Dendritic cell treated with granulocyte-macrophage colony-stimulating factor and Interleukin-4, amounts not matched to agents 40 ng/mL and 50 ng/mL, for 4 days (primary cell): ENCODE measurements at regions not wholly inside any gene's neighbourhood (a gene's known extent, or its start where the extent isn't known, plus 50 kb on each side); places are given as distances from the start of the nearest gene placed in this dataset.

Experiments
- H3K27ac Mint-ChIP-seq: one replicate; pipeline ENCODE4 v1.8.0; 2022; ENCODE audit warnings: mild to moderate bottlenecking, mixed read lengths
- H3K27me3 Mint-ChIP-seq: one replicate; pipeline ENCODE4 v1.8.0; 2022; ENCODE audit warnings: mild to moderate bottlenecking, mixed read lengths
- H3K36me3 Mint-ChIP-seq: one replicate; pipeline ENCODE4 v1.8.0; 2022; ENCODE audit warnings: low read depth, mixed read lengths
- H3K4me1 Mint-ChIP-seq: one replicate; pipeline ENCODE4 v1.8.0; 2022; ENCODE audit warnings: low read depth, mixed read lengths
- H3K4me3 Mint-ChIP-seq: one replicate; pipeline ENCODE4 v1.8.0; 2022; ENCODE audit warnings: mild to moderate bottlenecking, moderate library complexity, mixed read lengths
- H3K9me3 Mint-ChIP-seq: one replicate; pipeline ENCODE4 v1.8.0; 2022; ENCODE audit warnings: mixed read lengths
- intact Hi-C: fragments of 100-400 bp; cut with micrococcal nuclease; formaldehyde crosslinking; loops from one replicate; pipeline ENCODE4 v1.15.0; 2022

DNA sequence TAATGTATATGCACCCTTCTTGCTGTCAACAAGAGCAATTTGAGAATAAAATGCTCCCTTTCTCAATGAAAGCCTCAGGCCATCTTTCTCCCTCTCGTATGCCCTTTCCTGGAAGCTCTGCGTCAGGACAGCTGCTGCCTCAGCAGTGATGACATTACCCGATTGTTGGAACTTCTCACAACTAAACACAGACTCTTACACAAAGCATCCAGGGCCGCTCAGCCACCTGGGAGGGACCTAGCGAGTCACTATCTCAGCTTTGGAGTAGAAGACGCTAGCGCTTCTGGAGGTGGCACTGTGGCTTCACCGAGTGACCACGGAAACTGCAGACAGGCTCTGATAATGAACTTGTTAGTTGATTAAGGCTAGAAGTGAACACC, 153.2 kb upstream of the SOX1 start:
- intact Hi-C loops, result no loop called here
- Mint-ChIP-seq H3K4me1 (no peaks in the 10 kb centered on the region), H3K27me3 (no peaks in the 10 kb centered on the region), H3K9me3 (no peaks in the 10 kb centered on the region), H3K27ac (no peak overlapping the region), H3K36me3 (no peaks in the 10 kb centered on the region), H3K4me3 (no peak overlapping the region)

DNA sequence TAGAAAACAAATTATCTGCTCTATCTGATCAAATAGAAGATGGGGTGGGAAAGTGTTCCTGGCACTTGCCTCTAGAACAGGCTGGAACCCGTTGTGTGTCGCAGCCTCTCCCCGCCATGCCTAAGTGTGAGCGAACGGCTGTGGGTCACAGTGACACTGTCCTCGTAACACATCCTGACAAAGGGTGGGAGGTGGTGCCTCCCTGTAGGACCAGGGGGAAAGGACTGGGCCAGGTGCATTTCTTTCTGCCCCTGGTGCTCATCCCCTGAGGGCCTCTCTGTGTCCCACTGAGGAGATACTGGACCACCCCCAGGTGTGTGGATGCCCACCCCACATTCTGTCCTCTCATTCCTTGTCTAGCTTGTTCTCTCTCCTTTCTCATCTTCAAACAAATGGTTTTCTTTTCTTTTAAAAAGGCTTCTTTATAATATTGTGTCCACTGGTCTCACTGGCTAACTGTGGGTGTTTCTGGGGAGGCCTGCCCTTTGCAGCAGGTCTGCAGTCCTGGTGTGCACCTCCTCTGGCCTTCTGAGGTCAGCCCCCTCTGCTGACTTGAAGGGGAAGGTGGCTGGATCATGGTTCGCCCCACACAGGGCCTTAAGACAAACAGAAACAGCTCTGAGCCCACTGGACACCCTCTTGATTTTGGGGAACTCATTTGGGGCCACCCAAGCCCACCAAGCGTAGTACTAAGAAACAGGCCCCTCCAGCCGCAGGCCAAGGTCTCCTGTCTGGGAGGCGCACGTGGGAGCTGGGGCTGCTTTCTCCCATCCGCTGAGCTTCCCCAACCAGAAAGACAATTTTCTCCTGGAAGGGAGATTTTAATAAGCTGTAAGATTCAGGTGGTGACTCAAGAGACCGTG, 152.5 kb upstream of the SOX1 start:
- Mint-ChIP-seq H3K4me3 (no peak overlapping the region), H3K9me3 (no peaks in the 10 kb centered on the region), H3K4me1 (no peaks in the 10 kb centered on the region), H3K27me3 (no peaks in the 10 kb centered on the region), H3K36me3 (no peaks in the 10 kb centered on the region), H3K27ac (no peak overlapping the region)
- intact Hi-C loops, result no loop called here

DNA sequence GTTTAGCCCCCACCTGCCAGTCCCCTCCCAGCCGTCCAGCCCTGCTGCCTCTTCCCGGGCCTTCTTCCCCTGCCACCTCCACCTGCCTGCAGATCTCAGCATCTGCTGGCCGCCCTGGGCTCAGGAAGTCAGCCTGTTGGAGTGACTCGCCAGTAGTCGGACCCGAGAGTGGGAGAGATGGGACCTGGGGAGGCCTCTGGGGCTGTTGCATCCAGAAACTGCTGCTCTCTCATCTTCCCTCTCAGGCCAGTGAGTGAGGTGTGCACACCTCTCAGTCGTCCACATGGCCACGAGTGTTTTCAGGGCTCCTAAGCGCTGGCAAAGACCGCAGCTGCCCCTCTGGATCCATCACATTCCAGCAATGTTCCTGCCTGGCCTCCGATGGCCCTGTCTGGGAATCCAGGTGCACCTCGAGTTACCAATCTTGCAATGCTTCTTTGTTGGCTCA, 151.8 kb upstream of the SOX1 start:
- Mint-ChIP-seq H3K4me1 (no peaks in the 10 kb centered on the region), H3K4me3 (no peak overlapping the region), H3K27ac (no peak overlapping the region), H3K9me3 (no peaks in the 10 kb centered on the region), H3K27me3 (no peaks in the 10 kb centered on the region), H3K36me3 (no peaks in the 10 kb centered on the region)
- intact Hi-C loops, result no loop called here

DNA sequence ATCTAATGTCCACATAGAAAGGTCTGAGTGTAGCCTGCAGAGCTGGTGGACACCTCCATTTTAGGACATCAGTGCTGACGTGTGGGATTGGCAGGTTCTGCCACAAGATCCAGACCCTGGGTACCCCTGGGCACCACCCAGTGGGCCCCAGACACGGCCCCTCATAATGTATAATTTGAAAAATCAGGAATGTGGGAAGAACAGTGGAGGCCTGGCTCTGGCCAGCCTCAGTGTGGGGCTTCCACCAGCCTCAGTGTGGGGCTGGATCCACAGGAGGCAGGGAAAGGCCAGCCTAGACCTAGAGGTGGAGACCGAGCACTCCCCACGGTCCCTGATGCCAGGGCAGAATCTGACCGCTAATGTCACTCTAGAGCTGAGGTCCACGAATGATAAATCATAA, 150.7 kb upstream of the SOX1 start:
- Mint-ChIP-seq H3K36me3 (no peaks in the 10 kb centered on the region), H3K4me3 (no peak overlapping the region), H3K27me3 (no peaks in the 10 kb centered on the region), H3K27ac (no peak overlapping the region), H3K9me3 (no peaks in the 10 kb centered on the region), H3K4me1 (no peaks in the 10 kb centered on the region)
- intact Hi-C loops, result no loop called here

DNA sequence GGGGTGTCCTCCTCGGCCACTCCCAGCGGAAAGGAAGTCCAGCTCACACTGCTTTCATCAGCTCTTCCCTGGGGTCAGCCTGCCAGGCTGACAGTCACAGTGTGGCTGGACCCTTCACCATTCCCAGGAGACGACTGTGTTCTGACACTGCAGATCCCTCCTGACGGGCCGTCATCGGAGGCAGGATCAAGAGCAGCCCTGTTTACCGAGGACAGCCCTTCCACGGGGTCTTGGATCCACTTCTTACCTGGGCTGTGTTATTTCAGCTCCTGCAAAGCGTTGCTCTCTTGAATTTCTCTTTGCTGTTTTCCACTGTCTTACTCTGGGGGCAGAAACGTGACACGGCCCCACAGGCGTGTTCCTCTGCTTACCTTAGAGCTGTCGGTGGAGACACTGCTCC, 149.9 kb upstream of the SOX1 start:
- H3K27ac Mint-ChIP-seq, result no peak overlapping the region
- H3K4me3 Mint-ChIP-seq, result no peak overlapping the region
- intact Hi-C loops, result no loop called here
- H3K4me1 Mint-ChIP-seq, result no peaks in the 10 kb centered on the region
- H3K36me3 Mint-ChIP-seq, result no peaks in the 10 kb centered on the region
- H3K27me3 Mint-ChIP-seq, result peaks cover 3% of the 10 kb centered on the region
- no peaks in the 10 kb centered on the region for H3K9me3 Mint-ChIP-seq

DNA sequence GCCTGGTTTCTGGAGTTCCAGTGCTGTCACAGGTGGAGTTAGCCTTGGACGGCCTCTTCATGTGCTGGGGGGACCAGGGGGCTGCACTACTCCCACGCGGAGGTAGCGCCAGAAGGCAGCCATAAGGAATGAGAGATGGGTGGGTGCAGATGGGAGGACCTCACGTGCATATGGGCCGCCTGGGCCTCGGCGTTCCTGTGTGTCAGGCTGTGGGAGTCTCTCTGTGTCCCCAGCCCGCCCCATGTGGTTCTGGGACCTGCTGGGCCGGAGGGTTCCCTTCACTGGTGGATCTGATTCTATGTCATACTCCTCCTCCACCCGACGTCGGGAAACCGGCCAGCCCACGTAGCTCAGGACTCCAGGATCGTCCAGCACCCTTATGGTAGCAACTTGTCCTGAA, 149.0 kb upstream of the SOX1 start:
- intact Hi-C loops, result no loop called here
- Mint-ChIP-seq H3K4me1 (no peaks in the 10 kb centered on the region), H3K36me3 (no peaks in the 10 kb centered on the region), H3K27me3 (peaks cover 3% of the 10 kb centered on the region), H3K27ac (no peak overlapping the region), H3K4me3 (no peak overlapping the region), H3K9me3 (no peaks in the 10 kb centered on the region)

DNA sequence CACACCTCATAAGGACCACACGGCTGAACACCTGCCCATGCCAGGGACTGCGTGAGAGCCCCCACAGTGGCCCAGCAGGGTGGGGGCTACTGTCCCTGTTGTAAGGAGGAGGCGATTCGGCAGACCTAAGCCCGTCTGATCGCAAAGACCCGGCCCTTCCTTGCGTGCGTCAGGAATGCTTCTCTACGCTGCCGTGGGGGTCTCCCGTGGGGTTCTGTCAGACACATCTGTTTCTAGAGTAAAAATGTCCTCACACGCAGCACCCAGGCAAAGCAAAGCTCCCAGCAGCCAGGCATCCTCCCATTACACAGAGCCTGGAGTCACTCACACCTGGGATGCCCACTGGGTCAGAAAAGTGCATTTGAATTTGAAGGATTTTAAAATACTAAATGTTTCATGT, 147.7 kb upstream of the SOX1 start:
- Mint-ChIP-seq H3K4me3 (no peak overlapping the region), H3K4me1 (no peaks in the 10 kb centered on the region), H3K27me3 (peaks cover 3% of the 10 kb centered on the region), H3K9me3 (no peaks in the 10 kb centered on the region), H3K36me3 (no peaks in the 10 kb centered on the region), H3K27ac (no peak overlapping the region)
- intact Hi-C loops, result no loop called here

DNA sequence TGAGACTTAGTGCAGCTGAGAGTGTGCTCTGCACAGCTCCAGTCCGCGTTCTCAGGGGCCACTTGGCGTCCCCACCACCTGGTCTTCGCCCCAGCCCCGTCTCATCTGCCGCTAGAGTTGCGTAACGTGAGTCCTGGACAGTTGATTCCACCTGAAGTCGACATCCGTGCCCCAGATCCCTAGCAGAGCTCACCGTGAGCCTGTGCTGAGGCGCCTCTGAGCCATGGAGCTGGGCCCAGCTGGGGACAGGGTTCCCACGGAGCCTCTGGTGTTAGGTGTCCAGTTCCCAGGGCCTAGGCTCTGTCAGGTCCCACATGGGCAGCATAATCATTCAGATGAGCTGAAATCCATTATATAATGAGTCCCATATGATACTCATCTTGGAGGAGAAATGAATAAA, 147.1 kb upstream of the SOX1 start:
- Mint-ChIP-seq H3K27me3 (peaks cover 3% of the 10 kb centered on the region), H3K4me3 (no peak overlapping the region), H3K9me3 (no peaks in the 10 kb centered on the region), H3K27ac (no peak overlapping the region), H3K36me3 (no peaks in the 10 kb centered on the region), H3K4me1 (no peaks in the 10 kb centered on the region)
- intact Hi-C loops, result no loop called here

DNA sequence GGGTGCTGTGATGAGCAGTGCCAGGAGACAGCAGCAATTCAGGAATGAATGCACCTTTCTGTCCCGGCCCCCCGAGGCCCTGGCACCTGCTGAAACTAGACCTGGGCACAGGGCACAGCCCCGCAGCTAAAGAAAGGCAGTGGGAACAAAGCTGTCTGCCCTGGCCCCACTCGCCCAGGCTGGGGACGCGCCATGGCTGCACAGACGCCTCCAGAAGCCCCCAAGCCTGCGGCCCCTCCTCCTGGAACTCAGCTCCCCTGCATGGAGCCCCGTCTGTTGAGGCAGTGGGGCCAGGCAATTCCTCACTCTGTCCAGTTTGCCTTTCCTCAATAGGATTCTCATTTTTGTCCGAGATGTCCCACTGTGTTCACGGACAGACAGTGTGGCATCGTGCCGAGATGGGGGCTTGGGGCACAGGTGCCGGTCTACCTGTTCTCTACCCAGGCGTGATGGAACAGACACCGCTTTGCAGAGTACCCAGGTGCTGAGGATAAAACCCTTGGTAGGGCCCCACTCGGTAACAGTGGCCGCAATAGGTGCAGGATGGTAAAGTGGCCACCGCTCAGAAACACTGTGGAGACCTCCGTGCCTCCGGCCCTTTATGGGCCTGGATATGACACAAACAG, 146.5 kb upstream of the SOX1 start:
- intact Hi-C loops, result no loop called here
- H3K9me3 Mint-ChIP-seq, result no peaks in the 10 kb centered on the region
- no peak overlapping the region for H3K27ac Mint-ChIP-seq
- no peak overlapping the region for H3K4me3 Mint-ChIP-seq
- peaks cover 3% of the 10 kb centered on the region for H3K27me3 Mint-ChIP-seq
- H3K36me3 Mint-ChIP-seq, result no peaks in the 10 kb centered on the region
- no peaks in the 10 kb centered on the region for H3K4me1 Mint-ChIP-seq

DNA sequence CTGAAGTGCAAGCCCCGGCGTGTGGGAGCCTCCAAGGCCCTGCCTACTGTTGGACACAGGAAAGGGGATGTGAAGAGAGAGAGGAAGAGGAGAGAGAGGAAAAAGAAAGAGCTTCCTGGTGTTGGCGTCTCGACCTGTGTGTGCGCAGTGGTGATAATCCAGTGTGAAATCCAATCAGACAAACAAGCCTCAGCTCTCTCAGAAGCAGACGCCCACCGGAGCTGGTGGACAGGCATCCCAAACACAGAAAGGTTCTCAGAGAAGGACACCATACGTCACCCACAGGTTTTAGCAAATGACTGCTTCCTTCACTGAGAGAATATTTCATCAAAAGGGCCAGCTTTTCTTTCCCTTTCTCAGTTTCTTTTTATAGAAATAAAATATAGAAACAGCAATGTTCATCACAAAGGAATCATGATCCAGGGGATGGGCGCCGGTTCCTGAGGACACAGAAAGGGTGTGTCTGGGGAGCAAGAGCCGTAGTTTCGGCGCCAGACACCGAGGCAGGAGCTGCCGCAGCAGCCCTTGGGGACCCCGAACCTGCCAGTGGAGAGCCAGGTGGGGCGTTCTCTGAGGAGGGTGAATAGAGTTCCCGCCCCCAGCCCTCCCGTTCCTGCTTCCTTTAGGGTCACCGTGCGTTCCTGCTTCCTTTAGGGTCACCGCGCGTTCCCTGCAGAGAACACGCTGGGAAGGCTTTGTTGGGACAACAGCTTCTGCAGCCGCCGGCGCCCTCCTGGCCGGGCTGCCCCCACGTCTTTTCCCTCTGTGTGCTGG, 145.8 kb upstream of the SOX1 start:
- H3K27ac Mint-ChIP-seq, result no peak overlapping the region
- peaks cover 3% of the 10 kb centered on the region for H3K27me3 Mint-ChIP-seq
- no peaks in the 10 kb centered on the region for H3K4me1 Mint-ChIP-seq
- no peaks in the 10 kb centered on the region for H3K36me3 Mint-ChIP-seq
- H3K4me3 Mint-ChIP-seq, result no peak overlapping the region
- H3K9me3 Mint-ChIP-seq, result no peaks in the 10 kb centered on the region
- intact Hi-C loops, result no loop called here

DNA sequence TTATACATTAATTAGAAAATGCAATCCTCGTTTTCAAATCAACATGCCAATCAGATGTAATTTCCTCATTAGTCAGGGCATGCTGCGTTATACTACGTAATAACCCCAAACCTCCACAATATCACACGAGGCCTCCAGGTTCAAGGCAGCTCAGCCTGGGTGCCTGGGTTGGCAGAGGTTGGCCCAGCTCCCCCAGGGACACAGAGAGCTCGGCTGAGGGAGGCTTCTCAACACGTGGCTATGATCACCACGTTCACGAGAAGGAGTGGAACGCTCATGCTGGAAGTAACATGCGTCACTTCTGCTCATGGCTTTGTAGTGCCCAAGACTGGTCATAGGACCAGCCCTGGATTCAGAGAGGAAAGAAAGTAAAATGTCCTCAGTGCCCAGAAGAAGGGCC, 144.9 kb upstream of the SOX1 start:
- Mint-ChIP-seq H3K9me3 (no peaks in the 10 kb centered on the region), H3K27ac (no peak overlapping the region), H3K27me3 (peaks cover 3% of the 10 kb centered on the region), H3K4me3 (no peak overlapping the region), H3K36me3 (no peaks in the 10 kb centered on the region), H3K4me1 (no peaks in the 10 kb centered on the region)
- intact Hi-C loops, result no loop called here

DNA sequence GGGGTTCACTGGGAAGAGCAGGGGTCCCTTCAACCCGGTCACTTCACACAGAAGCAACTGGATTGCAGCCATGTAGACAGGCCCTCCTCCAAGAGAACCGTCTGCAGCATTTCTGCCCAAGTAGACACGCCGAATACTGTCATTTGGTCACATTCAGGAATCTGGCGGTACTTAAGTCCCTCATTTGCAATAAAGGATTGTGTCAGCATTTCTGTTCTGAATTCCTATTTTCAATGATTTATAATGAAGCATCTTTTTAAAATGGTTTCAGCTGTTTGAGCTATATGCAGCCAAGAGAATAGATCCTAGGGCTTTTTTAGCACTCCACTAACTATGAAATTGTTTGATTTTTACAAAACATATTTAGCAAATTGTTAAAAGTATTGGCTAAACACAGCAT, 143.5 kb upstream of the SOX1 start:
- no peaks in the 10 kb centered on the region for H3K4me1 Mint-ChIP-seq
- H3K9me3 Mint-ChIP-seq, result no peaks in the 10 kb centered on the region
- H3K36me3 Mint-ChIP-seq, result no peaks in the 10 kb centered on the region
- peaks cover 3% of the 10 kb centered on the region for H3K27me3 Mint-ChIP-seq
- no peak overlapping the region for H3K4me3 Mint-ChIP-seq
- intact Hi-C loops, result no loop called here
- H3K27ac Mint-ChIP-seq, result no peak overlapping the region

DNA sequence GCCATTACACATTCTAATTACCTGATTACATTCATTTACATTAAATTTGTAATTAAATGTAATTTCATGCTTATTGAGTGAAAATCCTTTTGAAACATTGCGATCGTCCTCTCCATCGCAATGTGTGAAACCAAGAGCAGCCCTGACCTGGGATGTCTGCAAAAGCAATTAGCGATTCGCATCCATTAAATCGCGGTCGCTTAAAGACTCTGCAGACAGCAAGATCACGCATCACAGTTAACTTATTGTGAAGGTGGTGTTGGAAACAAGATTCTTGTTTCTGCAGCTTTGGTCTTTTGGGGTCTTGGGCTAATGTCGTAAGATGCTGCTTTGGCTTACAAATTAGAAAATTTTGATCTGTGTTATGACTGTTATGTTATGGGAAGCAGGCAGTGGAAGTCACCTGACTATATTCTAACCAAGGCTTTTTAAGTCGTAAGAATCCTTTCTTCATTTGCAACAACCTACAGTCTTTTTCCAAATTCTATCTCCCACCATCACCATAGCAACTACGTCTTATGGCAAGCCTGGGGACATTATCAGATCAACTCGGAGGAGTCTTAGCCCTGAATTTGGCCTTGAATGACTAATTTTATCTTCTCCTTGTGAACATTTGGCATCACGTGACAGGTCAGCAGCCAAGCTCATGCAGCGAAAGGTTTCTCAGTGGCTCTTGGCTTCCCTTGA, 142.8 kb upstream of the SOX1 start:
- Mint-ChIP-seq H3K36me3 (no peaks in the 10 kb centered on the region), H3K27me3 (peaks cover 3% of the 10 kb centered on the region), H3K27ac (no peak overlapping the region)

DNA sequence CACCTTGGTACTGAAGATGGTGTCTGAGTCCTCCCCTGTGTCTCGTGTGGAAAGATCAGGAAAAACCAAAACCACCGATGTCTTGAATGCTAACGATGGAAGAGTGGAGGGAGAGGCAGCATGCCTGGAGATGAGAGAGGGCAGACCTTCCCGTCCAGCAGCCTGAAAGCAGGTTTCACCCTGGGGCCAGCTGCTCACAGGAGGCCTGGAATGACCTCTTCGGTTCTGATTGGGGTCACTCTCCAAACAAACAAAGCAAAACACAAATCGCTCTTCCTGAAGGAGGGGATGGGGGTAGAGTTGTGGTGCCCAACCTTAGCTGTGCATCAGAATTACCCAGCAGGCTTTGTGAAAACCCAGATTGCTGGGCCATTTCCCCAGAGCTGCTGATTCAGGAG, 142.3 kb upstream of the SOX1 start:
- Mint-ChIP-seq H3K27me3 (peaks cover 3% of the 10 kb centered on the region), H3K9me3 (no peaks in the 10 kb centered on the region), H3K36me3 (no peaks in the 10 kb centered on the region), H3K4me1 (no peaks in the 10 kb centered on the region), H3K27ac (no peak overlapping the region), H3K4me3 (no peak overlapping the region)
- intact Hi-C loops, result no loop called here

More for the DNA sequence above, 142.8 kb upstream of the SOX1 start:
- H3K4me1 Mint-ChIP-seq, result no peaks in the 10 kb centered on the region
- H3K9me3 Mint-ChIP-seq, result no peaks in the 10 kb centered on the region
- intact Hi-C loops, result no loop called here
- H3K4me3 Mint-ChIP-seq, result no peak overlapping the region
